Esophagus muscularis mucosa (tissue), 3 donors: ENCODE measurements at regions not wholly inside any gene's neighbourhood (a gene's known extent, or its start where the extent isn't known, plus 50 kb on each side); places are given as distances from the start of the nearest gene placed in this dataset.

Source experiments
- CTCF ChIP-seq, 3 experiments: fragments of 200-600 bp in 2 of 3; fragments of 450-650 bp in 1 of 3; sonication (generic) in 2 of 3; IDR thresholded peaks; one replicate each; pipeline ENCODE4 v1.5.1; 2017 to 2019; ENCODE audit warnings: antibody characterized with exemption in 3 of 3, mild to moderate bottlenecking in 2 of 3, moderate library complexity in 1 of 3
- POLR2A ChIP-seq: fragments of 450-650 bp; IDR thresholded peaks from one replicate; pipeline ENCODE4 v1.6.1; 2017; ENCODE audit warnings: antibody characterized with exemption, moderate library complexity, mild to moderate bottlenecking, low read depth
- POLR2AphosphoS5 ChIP-seq, 2 donors: sonication (generic); formaldehyde crosslinking; IDR thresholded peaks; one replicate each; pipeline ENCODE4 v1.6.1; 2017; ENCODE audit warnings: antibody characterized with exemption in 2 of 2

GRCh38 chr7:47684728-47685127 lies 102.8 kb upstream of the TNS3 start:
- TF ChIP-seq CTCF (IDR thresholded peaks at IDR 0.05) (no peak), POLR2AphosphoS5 (IDR thresholded peaks at IDR 0.05) (no peak), POLR2A (no peak)
